Ovary (tissue), 7 donors: ENCODE measurements at regions not wholly inside any gene's neighbourhood (a gene's known extent, or its start where the extent isn't known, plus 50 kb on each side); places are given as distances from the start of the nearest gene placed in this dataset.

Experiments used
- DNase-seq, 5 donors: peaks; one replicate each; pipeline ENCODE4 v3.0.0-alpha.2; 2019 to 2020
- H3K27ac ChIP-seq, 2 donors: fragments of 200-600 bp; one replicate each; pipeline versions ENCODE4 v1.5.1 to v1.8.0; 2019 to 2022
- H3K27me3 ChIP-seq: fragments of 200-600 bp; one replicate; pipeline ENCODE4 v1.8.0; 2022
- H3K36me3 ChIP-seq: fragments of 200-600 bp; sonication (generic); one replicate; pipeline ENCODE4 v1.5.1; 2019
- H3K4me1 ChIP-seq: one replicate; pipeline ENCODE4 v1.8.1; 2013; ENCODE audit warnings: mild to moderate bottlenecking, moderate library complexity; ENCODE audit not compliant: insufficient read depth
- H3K4me3 ChIP-seq: fragments of 200-600 bp; sonication (generic); one replicate; pipeline ENCODE4 v1.5.1; 2017
- H3K9me3 ChIP-seq, 2 donors: fragments of 200-600 bp in 1 of 2; sonication (generic) in 1 of 2; one replicate each; pipeline versions ENCODE4 v1.5.1 to v1.8.1; 2013 to 2019; ENCODE audit warnings: mild to moderate bottlenecking in 1 of 2, moderate library complexity in 1 of 2
- CTCF ChIP-seq, 3 donors: fragments of 450-650 bp in 2 of 3; fragments of 200-600 bp in 1 of 3; IDR thresholded peaks; one replicate each; pipeline versions ENCODE4 v1.5.1 to v1.8.0; 2016 to 2022; ENCODE audit warnings: antibody characterized with exemption in 3 of 3, mild to moderate bottlenecking in 1 of 3
- EP300 ChIP-seq: sonication (generic); formaldehyde crosslinking; IDR thresholded peaks from one replicate; pipeline ENCODE4 v1.6.1; 2017; ENCODE audit warnings: antibody characterized with exemption
- POLR2A ChIP-seq: fragments of 450-650 bp; IDR thresholded peaks from one replicate; pipeline ENCODE4 v1.6.1; 2017; ENCODE audit warnings: antibody characterized with exemption, mild to moderate bottlenecking, moderate library complexity
- WGBS, 3 donors: extraction: QIAGEN DNeasy Blood & Tissue Kit in 1 of 3; methylation state at CpG; one replicate each; pipeline versions ENCODE4 v1.1.5 to v1.1.7; 2013 to 2017; 5-methylcytosine and 5-hydroxymethylcytosine counted together
- intact Hi-C, 4 donors: fragments of 100-400 bp; cut with DNase I; formaldehyde crosslinking; loops; one replicate each; pipeline versions ENCODE4 v1.11.0 to v1.15.1; 2022 to 2023
- donor health status: DM: no; HTN: no; CAD: no; lungs with moderate emphysema.
- donor health status: DM: no; HTN: no; CAD: no.
- donor health status: Bipolar disorder and iron deficiency.
- donor health status: DM: no; HTN: no; CAD: no.
- donor health status: DM: yes; HTN: yes; CAD: no.

GRCh38 chr4:163622379-163623035 is 128.0 kb downstream of the TMA16 start:
- no peak for DNase-seq
- Histone ChIP-seq H3K27me3 (no peaks in the 10 kb centered on the region), H3K4me3 (no peak overlapping the region), H3K27ac (no peak overlapping the region), H3K9me3 (no peaks in the 10 kb centered on the region), H3K36me3 (no peaks in the 10 kb centered on the region), H3K4me1 (no peaks in the 10 kb centered on the region)
- WGBS, 3 donors, result 70 to 75% (median 71%) methylated on average over 5 of the region's 5 CpGs
- TF ChIP-seq CTCF (IDR thresholded peaks at IDR 0.05), result no peak
- intact Hi-C loops, result no loop called here

GRCh38 chr4:163623787-163624186 is 129.3 kb downstream of the TMA16 start:
- H3K4me1 ChIP-seq, result no peaks in the 10 kb centered on the region
- no peak overlapping the region for H3K4me3 ChIP-seq
- H3K27ac ChIP-seq, result no peak overlapping the region
- H3K27me3 ChIP-seq, result no peaks in the 10 kb centered on the region
- no peak for TF ChIP-seq POLR2A
- no peak for TF ChIP-seq CTCF (IDR thresholded peaks at IDR 0.05)
- no peak for TF ChIP-seq EP300
- intact Hi-C loops, result no loop called here
- WGBS, 3 donors, result 59 to 66% (median 63%) methylated on average over 4 of the region's 4 CpGs
- no peak for DNase-seq
- H3K36me3 ChIP-seq, result no peaks in the 10 kb centered on the region
- no peaks in the 10 kb centered on the region for H3K9me3 ChIP-seq

GRCh38 chr4:163624727-163625126 is 130.2 kb downstream of the TMA16 start:
- Histone ChIP-seq H3K27ac (no peak overlapping the region), H3K4me3 (no peak overlapping the region), H3K36me3 (no peaks in the 10 kb centered on the region), H3K9me3 (no peaks in the 10 kb centered on the region), H3K4me1 (no peaks in the 10 kb centered on the region), H3K27me3 (no peaks in the 10 kb centered on the region)
- WGBS, 3 donors, result 66 to 73% (median 69%) methylated on average over 1 of the region's 1 CpG
- no peak for DNase-seq
- intact Hi-C loops, result no loop called here
- TF ChIP-seq CTCF (IDR thresholded peaks at IDR 0.05) (no peak), POLR2A (no peak), EP300 (no peak)

- H3K4me3 ChIP-seq, result no peak overlapping the region
- 81 to 94% (median 85%) methylated on average over 6 of the region's 6 CpGs for WGBS, 3 donors
- no peaks in the 10 kb centered on the region for H3K4me1 ChIP-seq
- no peaks in the 10 kb centered on the region for H3K9me3 ChIP-seq
- no peaks in the 10 kb centered on the region for H3K36me3 ChIP-seq
- no peak for DNase-seq
- TF ChIP-seq POLR2A (no peak), CTCF (IDR thresholded peaks at IDR 0.05) (no peak), EP300 (no peak)
- intact Hi-C loops, result no loop called here
- H3K27me3 ChIP-seq, result no peaks in the 10 kb centered on the region
- H3K27ac ChIP-seq, result no peak overlapping the region
Measured at GRCh38 chr4:163631288-163631687, 136.8 kb downstream of the TMA16 start.
